Stimulated activated CD4-positive, alpha-beta T cell treated with anti-CD3 and anti-CD28 coated beads, Interleukin-1b, Interleukin-23, amount 100 ng/mL, for 4 hours (primary cell): ENCODE measurements at regions not wholly inside any gene's neighbourhood (a gene's known extent, or its start where the extent isn't known, plus 50 kb on each side); places are given as distances from the start of the nearest gene placed in this dataset.
"Not testable (repeated sequence)": the region's sequence is repeated elsewhere in the genome, so short reads cannot be mapped to it uniquely, and the experiment has no call there.

Experiments
- DNase-seq, 2 donors: peaks; one replicate each; pipeline ENCODE4 v3.0.0-alpha.2; 2020; ENCODE audit warnings: low read depth in 2 of 2

GRCh38 chr1:21385022-21385421 lies 54.9 kb upstream of the NBPF3 start:
- DNase-seq = no peak

GRCh38 chr1:21384620-21385019 lies 55.3 kb upstream of the NBPF3 start:
- no peak for DNase-seq

DNA sequence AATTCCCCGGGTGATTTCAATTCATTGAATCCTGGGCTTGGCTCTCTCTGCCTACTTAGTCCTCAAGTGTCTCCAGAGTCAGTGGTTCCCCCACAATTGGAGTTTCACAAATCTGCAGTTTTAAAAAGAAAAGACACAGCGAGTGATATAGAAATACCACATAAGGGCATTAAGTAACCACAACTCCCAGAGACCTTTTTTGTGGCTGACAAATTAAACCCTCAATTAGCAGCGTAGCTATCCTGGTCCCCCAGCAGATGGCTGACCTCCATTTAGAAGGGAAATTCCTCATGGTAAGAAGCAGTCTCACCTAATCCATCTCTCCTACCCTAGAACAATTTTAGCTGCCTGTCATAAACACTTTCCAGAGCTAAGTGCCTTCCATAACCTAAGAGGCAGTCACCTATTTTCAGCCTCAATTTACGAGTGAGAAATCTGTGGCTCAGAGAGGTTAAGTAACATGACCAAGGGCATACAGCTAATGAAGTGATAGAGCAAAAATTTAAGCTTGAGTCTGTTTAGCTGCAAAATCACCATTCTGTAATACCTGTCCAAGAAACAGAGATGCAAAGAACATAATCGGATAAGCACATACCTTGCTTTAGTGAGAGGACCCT lies 56.0 kb upstream of the NBPF3 start:
- DNase-seq = no peak

DNA sequence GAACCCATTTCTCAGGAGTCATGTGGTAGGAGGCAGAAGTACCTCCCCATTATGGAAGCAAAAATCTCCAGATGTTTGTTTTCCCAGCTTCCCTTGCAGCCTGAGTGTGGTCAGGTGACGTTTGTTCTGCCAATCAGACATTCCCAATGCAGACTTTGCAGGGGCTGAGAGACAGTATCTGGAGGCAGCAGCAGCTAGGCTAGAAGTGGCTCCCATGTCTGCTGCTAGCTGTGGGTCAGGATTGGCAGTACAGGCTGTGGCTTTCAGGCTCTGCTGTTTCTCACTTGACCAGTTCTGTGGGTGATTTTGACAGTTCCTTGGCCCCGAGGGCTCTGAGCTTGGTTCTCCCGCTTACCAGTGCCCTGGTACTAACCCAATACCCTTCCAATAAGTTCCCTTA lies 58.6 kb upstream of the NBPF3 start:
- DNase-seq = no peak

GRCh38 chr1:21380147-21380546 lies 59.8 kb upstream of the NBPF3 start:
- DNase-seq = not testable (repeated sequence)

GRCh38 chr1:21379571-21379970 lies 60.4 kb upstream of the NBPF3 start:
- no peak for DNase-seq

DNA sequence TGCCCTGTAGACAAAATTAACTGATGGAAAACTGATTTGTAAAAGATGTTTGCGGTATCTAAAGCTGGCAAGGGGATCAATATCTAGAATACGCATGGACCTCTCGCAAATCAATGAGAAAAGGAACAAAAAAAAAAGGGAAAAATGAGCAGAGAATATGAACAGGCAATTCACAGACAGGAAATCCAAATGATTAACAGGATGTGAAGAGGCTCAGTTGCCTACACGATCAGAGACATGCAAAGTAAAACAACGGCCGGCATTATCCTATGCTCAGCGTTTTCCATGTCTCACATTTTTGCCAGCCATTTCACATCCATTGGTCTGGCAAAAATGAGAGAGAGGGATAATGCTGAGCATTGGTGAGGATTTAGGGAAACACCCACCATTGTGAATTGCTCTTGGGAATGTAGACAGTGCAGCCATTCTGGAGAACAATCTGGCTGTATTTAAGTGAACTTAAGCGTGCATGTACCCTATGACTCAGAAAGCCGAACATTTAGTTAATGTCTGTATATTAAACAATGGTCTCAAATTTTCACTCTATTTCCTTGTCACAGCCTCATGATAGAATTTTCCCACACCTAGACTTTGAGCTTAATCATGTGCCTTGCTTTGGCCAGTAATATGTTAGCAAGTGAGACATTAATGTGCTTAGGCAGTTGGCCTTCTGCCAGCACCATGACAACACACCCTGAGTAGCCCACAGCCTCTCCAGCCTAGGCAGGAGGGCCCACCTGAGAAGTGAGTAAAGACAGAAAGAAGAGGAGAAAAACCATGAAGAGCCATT lies 61.0 kb upstream of the NBPF3 start:
- DNase-seq = no peak

GRCh38 chr1:21372383-21372782 lies 67.6 kb upstream of the NBPF3 start:
- DNase-seq = no peak

- DNase-seq = no peak
These were observed 70.0 kb upstream of the NBPF3 start for GRCh38 chr1:21369905-21370304.

GRCh38 chr1:21368515-21369289 lies 71.2 kb upstream of the NBPF3 start:
- DNase-seq = peak; percentile 58 to 59

DNA sequence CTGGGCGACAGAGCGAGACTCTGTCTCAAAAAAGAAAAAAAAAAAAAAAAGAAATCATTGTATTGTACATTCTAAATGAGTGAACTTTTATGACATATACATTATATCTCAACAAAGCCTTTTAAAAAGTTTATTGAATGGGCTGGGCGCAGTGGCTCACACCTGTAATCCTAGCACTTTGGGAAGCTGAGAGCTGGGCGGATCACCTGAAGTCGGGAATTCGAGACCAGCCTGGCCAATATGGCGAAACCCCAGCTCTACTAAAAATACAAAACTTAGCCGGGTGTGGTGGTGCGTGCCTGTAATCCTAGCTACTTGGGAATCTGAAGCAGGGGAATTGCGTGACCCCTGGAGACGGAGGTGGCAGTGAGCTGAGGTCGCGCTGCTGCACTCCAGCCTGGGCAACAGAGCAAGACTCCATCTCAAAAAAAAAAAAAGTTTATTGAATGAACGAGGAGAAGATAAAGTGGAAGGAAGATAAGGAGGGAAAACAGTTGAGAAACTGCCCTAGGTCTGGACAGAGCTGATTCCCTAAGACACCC lies 71.9 kb upstream of the NBPF3 start:
- DNase-seq = not testable (repeated sequence)

GRCh38 chr1:21366288-21366687 lies 73.6 kb upstream of the NBPF3 start:
- DNase-seq = no peak

GRCh38 chr1:21365036-21365435 lies 74.8 kb upstream of the ECE1 start:
- DNase-seq = no peak

DNA sequence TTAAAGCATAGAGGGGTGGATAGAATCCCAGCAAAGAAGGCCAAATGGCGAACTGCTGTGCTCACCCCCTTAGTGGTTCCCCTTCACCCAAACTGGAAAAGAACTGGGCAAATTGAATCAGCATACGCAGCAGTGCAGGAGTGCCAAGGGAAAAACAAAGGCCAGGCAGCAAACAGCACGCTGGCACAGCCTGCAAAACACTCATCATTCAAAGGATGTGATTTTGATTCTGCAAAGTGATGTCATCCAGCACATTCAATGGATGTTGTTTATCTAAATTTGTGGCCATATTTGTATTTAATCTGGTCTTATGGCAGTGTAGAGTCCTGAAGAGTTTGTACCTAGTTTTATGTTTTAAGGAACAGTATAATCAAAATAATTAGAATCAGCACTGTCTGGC lies 71.8 kb upstream of the ECE1 start:
- DNase-seq = no peak

GRCh38 chr1:21361506-21361905 lies 71.2 kb upstream of the ECE1 start:
- no peak for DNase-seq

DNA sequence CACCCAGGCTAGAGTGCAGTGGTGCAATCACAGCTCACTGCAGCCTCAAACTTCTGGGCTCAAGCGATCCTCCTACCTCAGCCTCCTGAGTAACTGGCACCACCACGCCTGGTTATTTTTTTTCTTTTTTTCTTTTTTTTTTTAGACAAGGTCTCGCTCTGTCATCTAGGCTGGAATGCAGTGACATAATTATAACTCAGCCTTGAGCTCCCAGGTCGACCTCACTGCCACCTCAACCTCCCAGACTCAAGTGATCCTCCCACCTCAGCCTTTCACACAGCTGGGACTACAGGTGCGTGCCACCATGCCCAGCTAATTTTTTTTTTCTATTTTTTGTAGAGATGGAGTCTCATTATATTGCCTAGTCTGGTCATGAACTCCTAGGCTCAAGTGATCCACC lies 66.9 kb upstream of the ECE1 start:
- DNase-seq = no peak

GRCh38 chr1:21355956-21356355 lies 65.7 kb upstream of the ECE1 start:
- no peak for DNase-seq

DNA sequence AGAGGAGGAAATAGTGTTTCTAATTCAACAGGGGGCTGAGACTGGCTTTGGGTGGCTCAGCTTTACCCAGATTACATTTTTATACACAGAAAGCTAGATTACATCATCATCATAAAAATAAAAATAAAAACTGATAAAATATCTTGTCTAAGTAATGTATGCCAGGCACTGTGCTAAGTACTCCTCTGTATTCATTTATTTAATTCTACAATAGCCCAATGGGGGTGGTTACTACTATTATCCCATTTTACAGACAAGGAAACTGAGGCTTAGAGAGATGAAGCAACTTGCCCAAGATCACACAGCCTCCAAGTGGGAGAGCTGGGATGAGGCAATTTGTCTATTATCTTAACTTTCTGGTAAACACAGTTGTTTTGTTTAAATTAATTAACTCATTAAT lies 62.3 kb upstream of the ECE1 start:
- no peak for DNase-seq

DNA sequence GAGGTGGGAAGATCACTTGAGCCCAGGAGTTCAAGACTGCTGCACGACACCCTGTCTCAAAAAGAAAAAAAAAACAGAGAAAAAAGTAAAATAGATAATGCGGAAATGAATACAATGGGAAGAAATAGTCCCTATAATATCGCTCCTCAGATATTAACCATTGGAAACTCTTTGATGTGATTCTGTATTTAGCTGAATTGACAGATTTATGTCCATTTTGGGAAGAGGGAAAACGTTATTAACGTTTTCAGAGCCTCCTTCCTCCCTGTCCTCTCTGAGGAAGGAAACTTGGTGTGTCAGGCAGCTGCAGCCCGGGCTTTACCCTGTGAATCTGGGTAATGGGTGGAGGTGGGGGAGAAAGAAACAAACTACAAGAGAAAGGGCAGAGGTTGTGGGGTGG lies 61.6 kb upstream of the ECE1 start:
- no peak for DNase-seq

- no peak for DNase-seq
These were observed 60.1 kb upstream of the ECE1 start for GRCh38 chr1:21350202-21350885.

- no peak for DNase-seq
These were observed 59.4 kb upstream of the ECE1 start for GRCh38 chr1:21349693-21350092.

GRCh38 chr1:21347072-21347581 lies 56.9 kb upstream of the ECE1 start:
- no peak for DNase-seq
